ENCODE measurements at regions not wholly inside any gene's neighbourhood (a gene's known extent, or its start where the extent isn't known, plus 50 kb on each side); places are given as distances from the start of the nearest gene placed in this dataset.

DNA sequence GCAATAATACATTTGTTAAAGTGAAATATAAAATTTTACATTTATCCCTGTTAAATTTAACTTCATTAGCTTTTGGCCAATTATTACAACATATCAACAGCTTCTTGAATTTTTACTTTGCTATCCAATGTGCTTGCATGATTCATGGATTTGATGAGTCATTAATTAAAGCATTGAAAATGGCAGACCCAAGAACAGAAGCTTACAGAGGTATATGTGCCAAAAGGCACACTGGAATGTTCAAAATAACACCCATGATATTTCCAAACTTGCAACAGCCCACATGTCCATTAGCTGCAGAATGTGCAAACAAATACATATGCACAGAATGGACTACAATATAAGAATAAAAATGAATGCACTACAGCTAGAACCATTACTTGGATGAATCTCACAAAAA lies 76.4 kb upstream of the MAN1A2 start:
- ATAC-seq, result no peak
- TF ChIP-seq GLIS3 (CRISPR knock-in tag; IDR thresholded peaks at IDR 0.05), result no peak
- TF ChIP-seq CSDC2 (CRISPR knock-in tag; IDR thresholded peaks at IDR 0.05), result no peak
- no peak for TF ChIP-seq ZNF565 (CRISPR knock-in tag; conservative IDR thresholded peaks at IDR 0.05; ENCODE audit: low read depth)
- TF ChIP-seq TOX (CRISPR knock-in tag; IDR thresholded peaks at IDR 0.05; ENCODE audit: borderline replicate concordance), result no peak
- TF ChIP-seq ZNF70 (CRISPR knock-in tag; IDR thresholded peaks at IDR 0.05), result no peak
- no peak for TF ChIP-seq ZFP30 (CRISPR knock-in tag; IDR thresholded peaks at IDR 0.05)
- no peak for TF ChIP-seq BACH2 (CRISPR knock-in tag; IDR thresholded peaks at IDR 0.05; ENCODE audit: borderline replicate concordance)
- TF ChIP-seq ZFP3 (CRISPR knock-in tag; IDR thresholded peaks at IDR 0.05), result no peak
- no peak for TF ChIP-seq RARB (CRISPR knock-in tag; IDR thresholded peaks at IDR 0.05)
- TF ChIP-seq ESRRG (CRISPR knock-in tag; IDR thresholded peaks at IDR 0.05), result no peak
- no peak for TF ChIP-seq SNAI2 (CRISPR knock-in tag; IDR thresholded peaks at IDR 0.05)
- TF ChIP-seq, protein P1, sequence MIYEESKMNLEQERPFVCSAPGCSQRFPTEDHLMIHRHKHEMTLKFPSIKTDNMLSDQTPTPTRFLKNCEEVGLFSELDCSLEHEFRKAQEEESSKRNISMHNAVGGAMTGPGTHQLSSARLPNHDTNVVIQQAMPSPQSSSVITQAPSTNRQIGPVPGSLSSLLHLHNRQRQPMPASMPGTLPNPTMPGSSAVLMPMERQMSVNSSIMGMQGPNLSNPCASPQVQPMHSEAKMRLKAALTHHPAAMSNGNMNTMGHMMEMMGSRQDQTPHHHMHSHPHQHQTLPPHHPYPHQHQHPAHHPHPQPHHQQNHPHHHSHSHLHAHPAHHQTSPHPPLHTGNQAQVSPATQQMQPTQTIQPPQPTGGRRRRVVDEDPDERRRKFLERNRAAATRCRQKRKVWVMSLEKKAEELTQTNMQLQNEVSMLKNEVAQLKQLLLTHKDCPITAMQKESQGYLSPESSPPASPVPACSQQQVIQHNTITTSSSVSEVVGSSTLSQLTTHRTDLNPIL (CRISPR knock-in tag; IDR thresholded peaks at IDR 0.05; ENCODE audit: low read depth), result no peak
- no peak for TF ChIP-seq PPARA (CRISPR knock-in tag; IDR thresholded peaks at IDR 0.05; ENCODE audit: borderline replicate concordance)
- no peak for TF ChIP-seq ZC3H10 (CRISPR knock-in tag; IDR thresholded peaks at IDR 0.05)
- TF ChIP-seq, protein P2, sequence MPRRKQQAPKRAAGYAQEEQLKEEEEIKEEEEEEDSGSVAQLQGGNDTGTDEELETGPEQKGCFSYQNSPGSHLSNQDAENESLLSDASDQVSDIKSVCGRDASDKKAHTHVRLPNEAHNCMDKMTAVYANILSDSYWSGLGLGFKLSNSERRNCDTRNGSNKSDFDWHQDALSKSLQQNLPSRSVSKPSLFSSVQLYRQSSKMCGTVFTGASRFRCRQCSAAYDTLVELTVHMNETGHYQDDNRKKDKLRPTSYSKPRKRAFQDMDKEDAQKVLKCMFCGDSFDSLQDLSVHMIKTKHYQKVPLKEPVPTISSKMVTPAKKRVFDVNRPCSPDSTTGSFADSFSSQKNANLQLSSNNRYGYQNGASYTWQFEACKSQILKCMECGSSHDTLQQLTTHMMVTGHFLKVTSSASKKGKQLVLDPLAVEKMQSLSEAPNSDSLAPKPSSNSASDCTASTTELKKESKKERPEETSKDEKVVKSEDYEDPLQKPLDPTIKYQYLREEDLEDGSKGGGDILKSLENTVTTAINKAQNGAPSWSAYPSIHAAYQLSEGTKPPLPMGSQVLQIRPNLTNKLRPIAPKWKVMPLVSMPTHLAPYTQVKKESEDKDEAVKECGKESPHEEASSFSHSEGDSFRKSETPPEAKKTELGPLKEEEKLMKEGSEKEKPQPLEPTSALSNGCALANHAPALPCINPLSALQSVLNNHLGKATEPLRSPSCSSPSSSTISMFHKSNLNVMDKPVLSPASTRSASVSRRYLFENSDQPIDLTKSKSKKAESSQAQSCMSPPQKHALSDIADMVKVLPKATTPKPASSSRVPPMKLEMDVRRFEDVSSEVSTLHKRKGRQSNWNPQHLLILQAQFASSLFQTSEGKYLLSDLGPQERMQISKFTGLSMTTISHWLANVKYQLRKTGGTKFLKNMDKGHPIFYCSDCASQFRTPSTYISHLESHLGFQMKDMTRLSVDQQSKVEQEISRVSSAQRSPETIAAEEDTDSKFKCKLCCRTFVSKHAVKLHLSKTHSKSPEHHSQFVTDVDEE (CRISPR knock-in tag; IDR thresholded peaks at IDR 0.05), result no peak

DNA sequence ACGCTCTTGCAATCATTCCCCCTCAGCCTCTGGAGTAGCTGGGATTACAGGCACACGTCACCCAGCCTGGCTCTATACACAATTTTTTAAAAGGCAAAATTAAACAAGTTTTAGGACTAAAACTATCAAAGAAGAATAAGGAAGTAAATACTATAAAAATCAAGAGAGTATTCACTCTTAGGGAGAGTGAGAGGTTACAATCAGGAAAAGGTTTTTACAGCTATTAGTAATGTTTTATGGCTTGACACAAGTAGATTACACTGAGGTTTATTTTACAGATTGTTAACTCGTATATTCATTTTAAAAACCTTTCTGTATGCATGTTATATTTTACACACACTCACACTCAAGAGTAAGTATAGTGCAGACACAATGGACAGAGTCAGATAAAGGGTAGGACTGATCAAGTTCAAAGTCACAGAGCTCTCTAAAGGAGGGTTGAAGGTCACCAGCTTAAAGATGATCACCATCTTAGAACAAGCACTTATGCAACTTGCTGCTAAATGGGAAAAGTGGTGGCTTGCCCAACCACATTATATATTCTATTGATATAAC lies 77.9 kb upstream of the MAN1A2 start:
- TF ChIP-seq, protein P3, sequence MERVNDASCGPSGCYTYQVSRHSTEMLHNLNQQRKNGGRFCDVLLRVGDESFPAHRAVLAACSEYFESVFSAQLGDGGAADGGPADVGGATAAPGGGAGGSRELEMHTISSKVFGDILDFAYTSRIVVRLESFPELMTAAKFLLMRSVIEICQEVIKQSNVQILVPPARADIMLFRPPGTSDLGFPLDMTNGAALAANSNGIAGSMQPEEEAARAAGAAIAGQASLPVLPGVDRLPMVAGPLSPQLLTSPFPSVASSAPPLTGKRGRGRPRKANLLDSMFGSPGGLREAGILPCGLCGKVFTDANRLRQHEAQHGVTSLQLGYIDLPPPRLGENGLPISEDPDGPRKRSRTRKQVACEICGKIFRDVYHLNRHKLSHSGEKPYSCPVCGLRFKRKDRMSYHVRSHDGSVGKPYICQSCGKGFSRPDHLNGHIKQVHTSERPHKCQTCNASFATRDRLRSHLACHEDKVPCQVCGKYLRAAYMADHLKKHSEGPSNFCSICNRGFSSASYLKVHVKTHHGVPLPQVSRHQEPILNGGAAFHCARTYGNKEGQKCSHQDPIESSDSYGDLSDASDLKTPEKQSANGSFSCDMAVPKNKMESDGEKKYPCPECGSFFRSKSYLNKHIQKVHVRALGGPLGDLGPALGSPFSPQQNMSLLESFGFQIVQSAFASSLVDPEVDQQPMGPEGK (CRISPR knock-in tag; IDR thresholded peaks at IDR 0.05; ENCODE audit: borderline replicate concordance), result no peak
- TF ChIP-seq BACH2 (CRISPR knock-in tag; IDR thresholded peaks at IDR 0.05; ENCODE audit: borderline replicate concordance) (no peak), ESRRG (CRISPR knock-in tag; IDR thresholded peaks at IDR 0.05) (no peak), ZC3H10 (CRISPR knock-in tag; IDR thresholded peaks at IDR 0.05) (no peak), PPARA (CRISPR knock-in tag; IDR thresholded peaks at IDR 0.05; ENCODE audit: borderline replicate concordance) (no peak), TOX (CRISPR knock-in tag; IDR thresholded peaks at IDR 0.05; ENCODE audit: borderline replicate concordance) (no peak), ARNTL (CRISPR knock-in tag; IDR thresholded peaks at IDR 0.05; ENCODE audit: borderline replicate concordance, low read depth) (no peak), CSDC2 (CRISPR knock-in tag; IDR thresholded peaks at IDR 0.05) (no peak), ZFP3 (CRISPR knock-in tag; IDR thresholded peaks at IDR 0.05) (no peak), ZFP30 (CRISPR knock-in tag; IDR thresholded peaks at IDR 0.05) (no peak), ISL1 (CRISPR knock-in tag; IDR thresholded peaks at IDR 0.05) (no peak)
- no peak for ATAC-seq

DNA sequence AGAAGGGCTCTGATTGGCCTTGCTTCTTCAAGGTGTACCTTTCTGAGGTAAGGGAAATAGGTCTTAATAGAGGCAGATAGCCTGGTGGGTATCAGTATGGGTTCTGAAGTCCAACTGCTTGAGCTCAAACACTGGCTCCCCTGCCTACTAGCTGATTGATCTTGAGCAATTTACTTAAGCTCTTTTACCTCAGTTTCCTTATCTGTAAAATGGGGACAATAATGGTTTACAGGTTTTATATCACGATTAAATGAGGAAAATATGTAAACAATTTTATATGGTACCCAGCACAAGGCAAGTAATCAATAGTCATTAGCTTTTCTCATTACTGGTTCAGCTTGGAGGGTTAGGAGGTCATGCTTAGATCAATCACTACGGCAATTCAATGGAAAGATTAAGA lies 75.8 kb upstream of the VTCN1 start:
- no peak for ATAC-seq
- TF ChIP-seq ZNF8 (CRISPR knock-in tag; IDR thresholded peaks at IDR 0.05) (no peak), BACH2 (CRISPR knock-in tag; IDR thresholded peaks at IDR 0.05; ENCODE audit: borderline replicate concordance) (no peak), ISL1 (CRISPR knock-in tag; IDR thresholded peaks at IDR 0.05) (no peak), CSDC2 (CRISPR knock-in tag; IDR thresholded peaks at IDR 0.05) (no peak)
- TF ChIP-seq, protein P4, sequence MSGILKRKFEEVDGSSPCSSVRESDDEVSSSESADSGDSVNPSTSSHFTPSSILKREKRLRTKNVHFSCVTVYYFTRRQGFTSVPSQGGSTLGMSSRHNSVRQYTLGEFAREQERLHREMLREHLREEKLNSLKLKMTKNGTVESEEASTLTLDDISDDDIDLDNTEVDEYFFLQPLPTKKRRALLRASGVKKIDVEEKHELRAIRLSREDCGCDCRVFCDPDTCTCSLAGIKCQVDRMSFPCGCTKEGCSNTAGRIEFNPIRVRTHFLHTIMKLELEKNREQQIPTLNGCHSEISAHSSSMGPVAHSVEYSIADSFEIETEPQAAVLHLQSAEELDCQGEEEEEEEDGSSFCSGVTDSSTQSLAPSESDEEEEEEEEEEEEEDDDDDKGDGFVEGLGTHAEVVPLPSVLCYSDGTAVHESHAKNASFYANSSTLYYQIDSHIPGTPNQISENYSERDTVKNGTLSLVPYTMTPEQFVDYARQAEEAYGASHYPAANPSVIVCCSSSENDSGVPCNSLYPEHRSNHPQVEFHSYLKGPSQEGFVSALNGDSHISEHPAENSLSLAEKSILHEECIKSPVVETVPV (CRISPR knock-in tag; IDR thresholded peaks at IDR 0.05), result no peak
- TF ChIP-seq, protein P1 (CRISPR knock-in tag; IDR thresholded peaks at IDR 0.05; ENCODE audit: low read depth), result no peak
